ENCODE measurements at regions not wholly inside any gene's neighbourhood (a gene's known extent, or its start where the extent isn't known, plus 50 kb on each side); places are given as distances from the start of the nearest gene placed in this dataset.
A peak's percentile ranks its signal among the peaks of the same experiment; 100 is the strongest.
"Not testable (repeated sequence)": the region's sequence is repeated elsewhere in the genome, so short reads cannot be mapped to it uniquely, and the experiment has no call there.

- H3K4me3 ChIP-seq (replicated peaks in 1 of 2; ENCODE audit: low read depth in 2 of 2, low read length in 2 of 2): no peak overlapping the region
- DNase-seq (ENCODE audit: low read depth in 2 of 2): peak in 1 of 2 donors; percentile 43
- no peak for TF ChIP-seq CTCF (IDR thresholded peaks at IDR 0.05; ENCODE audit: low read depth, low read length)
Measured at GRCh38 chr14:89093083-89093730, 268.8 kb downstream of the TTC8 start.

GRCh38 chr14:89095036-89095435, 270.6 kb downstream of the TTC8 start:
- TF ChIP-seq CTCF (IDR thresholded peaks at IDR 0.05; ENCODE audit: low read depth, low read length): no peak

GRCh38 chr14:89096946-89097345, 272.5 kb downstream of the TTC8 start:
- H3K4me3 ChIP-seq (replicated peaks in 1 of 2; ENCODE audit: low read depth in 2 of 2, low read length in 2 of 2): no peak overlapping the region
- no peak for DNase-seq (ENCODE audit: low read depth in 2 of 2)
- no peak for TF ChIP-seq CTCF (IDR thresholded peaks at IDR 0.05; ENCODE audit: low read depth, low read length)

More at GRCh38 chr14:89095036-89095435, 270.6 kb downstream of the TTC8 start:
- no peak overlapping the region for H3K4me3 ChIP-seq (replicated peaks in 1 of 2; ENCODE audit: low read depth in 2 of 2, low read length in 2 of 2)
- DNase-seq (ENCODE audit: low read depth in 2 of 2): no peak

GRCh38 chr14:89098254-89098653, 273.8 kb downstream of the TTC8 start:
- no peak for DNase-seq (ENCODE audit: low read depth in 2 of 2)
- no peak overlapping the region for H3K4me3 ChIP-seq (replicated peaks in 1 of 2; ENCODE audit: low read depth in 2 of 2, low read length in 2 of 2)
- no peak for TF ChIP-seq CTCF (IDR thresholded peaks at IDR 0.05; ENCODE audit: low read depth, low read length)

GRCh38 chr14:89104171-89104817, 279.8 kb downstream of the TTC8 start:
- not testable (repeated sequence) for DNase-seq (ENCODE audit: low read depth in 2 of 2); H3K4me3 ChIP-seq (replicated peaks in 1 of 2; ENCODE audit: low read depth in 2 of 2, low read length in 2 of 2)

- not testable (repeated sequence) for DNase-seq (ENCODE audit: low read depth in 2 of 2); H3K4me3 ChIP-seq (replicated peaks in 1 of 2; ENCODE audit: low read depth in 2 of 2, low read length in 2 of 2)
Measured at GRCh38 chr14:89104861-89105260, 280.4 kb downstream of the TTC8 start.

All from cardiac fibroblast (primary cell).